Tongue (tissue), 1 donor: ENCODE measurements at regions not wholly inside any gene's neighbourhood (a gene's known extent, or its start where the extent isn't known, plus 50 kb on each side); places are given as distances from the start of the nearest gene placed in this dataset.
"Not testable (repeated sequence)": the region's sequence is repeated elsewhere in the genome, so short reads cannot be mapped to it uniquely, and the experiment has no call there.

Experiments
- DNase-seq: peaks from one replicate; pipeline ENCODE4 v3.0.0-alpha.2; 2015

DNA sequence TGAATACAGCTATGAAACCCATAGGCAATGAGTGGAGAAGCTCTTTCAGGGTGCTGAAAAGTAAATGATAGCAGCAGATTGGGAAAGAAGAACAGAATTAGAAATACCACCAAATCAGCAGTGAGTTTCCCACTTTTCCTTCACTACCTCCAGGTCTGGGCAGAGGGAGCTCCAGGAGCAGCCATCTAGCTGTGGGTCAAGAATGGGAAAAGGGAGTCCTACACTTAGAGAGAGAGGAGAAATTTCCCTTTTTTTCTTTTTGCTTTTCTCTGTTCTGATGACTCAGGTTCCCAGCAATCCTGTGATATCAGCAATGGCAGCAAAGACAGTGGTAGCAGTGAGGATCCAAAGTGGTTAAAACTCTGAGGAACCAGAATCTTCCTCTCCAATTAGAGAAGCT lies 263.9 kb downstream of the NXPE2 start:
- DNase-seq = no peak

DNA sequence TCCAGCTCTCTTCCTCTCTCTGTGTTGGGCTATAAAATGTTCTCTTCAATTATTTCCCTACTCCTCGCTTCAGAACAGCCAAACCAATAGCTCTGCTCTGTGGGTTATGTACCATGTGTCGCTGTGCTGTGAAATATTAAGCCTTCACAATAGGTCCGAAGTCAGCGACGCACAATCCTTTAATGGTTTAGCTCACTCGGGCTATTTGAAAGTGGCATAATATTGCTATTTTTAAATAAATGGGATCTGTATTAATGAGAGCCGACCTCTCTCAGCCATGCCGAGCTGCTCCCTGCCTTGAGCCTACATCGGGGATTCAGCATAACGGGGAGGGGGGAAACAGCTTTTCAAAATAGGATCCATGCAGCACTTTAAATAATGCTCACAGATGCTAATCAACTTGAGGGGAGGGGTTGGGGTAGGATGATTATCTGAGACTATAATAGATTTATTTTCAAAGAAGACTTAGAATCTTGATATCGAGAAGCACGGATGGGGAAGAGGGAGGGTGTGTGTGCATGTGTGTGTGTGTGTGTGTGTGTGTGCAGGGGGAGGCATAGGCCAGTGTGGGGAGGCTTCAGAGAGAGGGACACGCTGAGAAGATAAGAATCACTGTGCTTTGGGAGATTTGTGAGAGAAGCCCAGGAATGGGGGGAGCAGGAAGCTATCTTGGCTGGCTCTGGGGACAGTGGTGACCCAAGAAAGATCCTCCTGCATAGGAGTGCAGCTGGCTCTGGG lies 271.5 kb downstream of the NXPE2 start:
- no peak for DNase-seq

DNA sequence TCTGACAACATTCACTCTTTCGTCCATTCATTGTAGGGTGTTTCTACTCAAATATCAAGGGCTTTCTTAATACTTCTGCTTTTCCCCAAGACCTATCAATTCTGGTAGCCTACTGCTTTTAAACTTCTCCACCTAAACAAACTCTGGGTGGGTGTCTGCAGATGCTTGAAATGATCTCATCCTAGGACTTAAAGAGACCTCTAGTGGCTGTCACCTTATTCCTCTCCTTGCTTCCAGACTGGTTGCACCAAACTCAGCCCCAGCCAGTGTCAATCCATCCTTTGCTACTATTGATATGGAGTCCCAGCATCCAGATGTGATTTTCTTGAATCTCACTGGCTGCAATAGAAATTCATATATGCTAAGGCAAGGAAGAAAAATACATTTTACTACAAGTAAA lies 274.7 kb downstream of the NXPE2 start:
- peak; percentile 8 for DNase-seq

- no peak for DNase-seq
Observed at GRCh38 chr11:114955923-114956322, 277.6 kb downstream of the NXPE2 start.

DNA sequence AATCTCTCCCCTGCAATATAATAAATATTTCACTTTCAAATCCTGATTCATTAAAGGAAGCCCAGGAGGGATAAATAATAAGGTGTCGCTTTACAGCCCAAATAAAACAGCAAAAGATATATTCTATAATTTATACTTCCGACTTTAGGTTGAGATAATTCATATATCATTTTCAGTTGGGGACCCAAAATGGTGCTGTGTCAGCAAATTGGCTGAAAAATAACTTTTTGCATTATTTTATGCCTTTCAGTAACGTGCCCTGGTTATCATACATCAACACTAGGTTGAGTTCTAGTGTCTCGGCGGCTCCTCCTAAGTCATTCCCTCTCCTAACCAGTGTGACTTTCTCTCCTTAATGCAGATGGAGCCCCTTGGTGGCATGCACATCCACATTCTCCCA lies 278.2 kb downstream of the NXPE2 start:
- no peak for DNase-seq

DNA sequence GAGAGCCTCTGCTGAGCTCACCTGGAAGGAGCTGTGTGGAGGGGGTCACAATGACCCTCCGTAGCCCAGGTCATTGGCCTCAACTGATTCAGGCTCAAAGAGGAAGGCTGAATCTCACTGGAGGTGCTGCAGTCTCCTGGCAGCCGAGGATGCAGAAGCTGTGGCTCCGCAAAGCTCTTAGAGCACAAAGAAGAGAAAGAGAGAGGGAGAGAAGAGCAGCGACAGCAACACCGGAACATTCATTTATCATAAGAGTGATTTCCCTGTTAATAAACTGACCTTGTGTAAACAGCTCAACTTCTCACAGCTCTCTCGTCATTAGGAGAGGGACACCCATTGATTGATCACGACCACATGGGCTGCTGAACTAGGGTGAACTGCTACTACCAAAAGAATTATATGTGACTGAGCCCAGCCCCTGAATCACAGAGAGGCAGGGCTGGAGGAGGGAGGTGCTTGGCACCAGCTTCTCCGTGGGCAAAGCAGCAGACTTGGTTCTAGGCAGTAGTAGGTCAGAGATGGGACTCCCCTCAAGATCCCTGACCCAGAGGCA lies 281.7 kb downstream of the NXPE2 start:
- no peak for DNase-seq

- not testable (repeated sequence) for DNase-seq
Observed at GRCh38 chr11:114960819-114961218, 282.5 kb downstream of the NXPE2 start.

GRCh38 chr11:114964676-114965214 lies 286.4 kb downstream of the NXPE2 start:
- DNase-seq = peak; percentile 3

- no peak for DNase-seq
Observed at GRCh38 chr11:114970927-114971645, 292.8 kb downstream of the NXPE2 start.

DNA sequence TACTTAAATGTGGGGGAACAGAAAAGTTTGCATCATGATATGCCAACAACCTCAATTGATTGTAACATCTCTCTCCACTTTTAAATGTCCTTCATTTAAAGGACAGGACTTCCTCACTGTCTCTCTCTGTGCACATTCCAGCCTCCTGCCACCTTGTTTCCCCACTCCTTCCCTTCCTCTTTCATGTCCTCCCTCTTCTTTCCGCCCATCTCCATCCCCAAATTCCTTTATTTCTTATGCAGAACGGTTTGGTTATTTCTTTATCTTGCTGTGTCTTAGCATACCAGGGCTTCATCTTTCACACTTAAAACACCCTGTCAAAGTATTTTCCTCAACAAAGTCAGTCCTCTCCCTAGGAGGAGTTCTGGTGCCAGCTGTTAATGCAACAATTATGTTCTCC lies 293.8 kb downstream of the NXPE2 start:
- DNase-seq = no peak

DNA sequence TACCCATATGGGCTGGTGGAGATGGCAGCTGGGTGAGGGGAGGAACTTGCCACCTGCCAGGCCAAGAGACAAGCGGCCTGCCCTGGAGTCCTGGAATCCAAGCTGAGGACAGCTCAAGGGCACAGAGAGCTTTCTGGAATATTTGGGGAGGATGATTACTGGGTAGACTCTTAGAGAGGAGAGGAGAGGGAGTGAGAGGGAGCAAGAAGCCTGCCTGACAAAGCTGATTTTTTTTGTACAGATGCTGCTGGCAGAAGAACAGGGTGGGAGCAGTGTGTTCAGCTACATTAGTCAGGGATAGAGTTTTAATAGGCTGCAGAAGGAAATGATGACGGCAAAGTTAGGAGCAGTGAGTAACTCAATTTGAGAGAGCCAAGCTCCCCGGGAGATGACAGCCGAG lies 299.3 kb downstream of the NXPE2 start:
- DNase-seq = peak; percentile 78

GRCh38 chr11:114982141-114982540 lies 303.8 kb downstream of the NXPE2 start:
- no peak for DNase-seq

GRCh38 chr11:114984611-114985163 lies 306.4 kb downstream of the NXPE2 start:
- DNase-seq = no peak

GRCh38 chr11:114986365-114986764 lies 308.0 kb downstream of the NXPE2 start:
- DNase-seq = no peak

GRCh38 chr11:114987186-114987760 lies 308.9 kb downstream of the NXPE2 start:
- peak; percentile 7 for DNase-seq

DNA sequence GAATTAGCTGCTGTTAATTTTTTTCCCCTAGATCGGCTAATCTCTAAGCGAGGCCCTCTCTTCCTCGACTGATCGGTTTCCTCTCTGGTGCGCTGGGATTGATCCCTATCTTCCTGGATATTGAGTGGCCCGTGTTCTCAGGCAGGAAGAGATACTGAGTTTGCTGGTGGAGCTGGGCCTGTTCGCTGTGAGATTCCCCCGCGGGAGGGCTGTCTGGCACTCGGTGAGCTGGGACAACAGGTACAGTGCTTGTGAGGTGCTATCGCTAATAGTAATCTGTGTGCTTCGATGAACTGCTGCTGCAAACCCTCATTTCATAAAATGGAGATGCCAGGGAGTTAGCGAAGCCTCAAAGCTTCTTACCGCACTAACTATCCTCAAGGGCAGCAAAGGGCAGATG lies 310.3 kb downstream of the NXPE2 start:
- DNase-seq = no peak

DNA sequence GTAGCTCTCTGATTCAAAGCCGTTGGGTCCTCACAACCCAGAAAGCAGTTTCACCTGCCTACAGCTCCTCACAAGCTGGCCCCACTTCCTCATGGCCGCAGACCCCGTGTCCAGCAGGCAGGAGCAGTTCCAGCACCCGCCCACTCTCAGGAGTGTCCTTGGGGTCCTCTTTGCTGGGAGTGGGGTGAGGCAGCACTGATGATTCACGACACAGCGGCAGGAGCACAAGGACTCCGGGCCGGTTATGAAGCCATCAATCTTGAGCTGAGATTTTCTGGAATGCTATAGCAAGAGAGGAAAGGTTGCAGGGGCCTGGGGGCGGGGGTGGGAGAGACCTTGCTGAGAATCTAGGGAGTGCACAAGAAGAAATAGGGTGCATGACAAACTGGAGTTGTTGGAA lies 311.2 kb downstream of the NXPE2 start:
- DNase-seq = no peak

DNA sequence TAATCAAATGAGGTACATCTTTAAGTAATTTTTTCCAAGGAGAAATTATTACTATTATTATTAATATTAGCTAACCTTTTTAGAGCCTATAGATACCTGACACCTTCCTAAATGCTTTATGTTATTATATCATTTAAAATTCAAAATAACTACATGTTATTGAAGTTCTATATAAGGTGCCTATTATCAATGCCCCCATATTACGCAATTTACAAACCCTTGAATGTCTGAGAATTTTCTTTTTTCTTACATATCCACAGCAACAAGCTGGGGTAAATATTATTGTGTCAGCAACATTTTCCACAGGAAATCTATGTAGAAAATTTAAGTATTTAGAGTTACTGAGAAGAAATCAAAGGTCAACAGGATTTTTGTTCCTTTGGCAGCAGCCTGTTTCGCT lies 327.3 kb downstream of the NXPE2 start:
- no peak for DNase-seq

DNA sequence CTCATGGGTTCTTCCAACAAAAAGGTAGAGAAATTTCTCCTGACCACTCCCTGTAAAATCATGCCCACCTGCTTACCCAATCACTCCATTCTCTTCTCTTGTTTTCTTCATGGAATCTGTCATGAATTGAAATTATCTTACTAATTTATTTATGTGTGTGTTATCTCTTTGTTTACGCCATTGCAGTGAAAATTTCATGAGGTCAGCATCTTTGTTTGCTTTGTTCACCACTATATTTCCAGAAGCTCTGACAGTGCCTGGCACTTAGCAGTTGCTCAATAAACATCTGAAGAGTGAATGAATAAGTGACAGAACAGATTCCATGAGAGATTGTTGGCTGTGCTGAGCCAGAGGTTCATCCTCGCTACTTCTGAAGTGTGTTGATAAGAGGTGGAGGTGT lies 329.5 kb downstream of the NXPE2 start:
- no peak for DNase-seq

GRCh38 chr11:115008799-115009198 lies 330.5 kb downstream of the NXPE2 start:
- no peak for DNase-seq

DNA sequence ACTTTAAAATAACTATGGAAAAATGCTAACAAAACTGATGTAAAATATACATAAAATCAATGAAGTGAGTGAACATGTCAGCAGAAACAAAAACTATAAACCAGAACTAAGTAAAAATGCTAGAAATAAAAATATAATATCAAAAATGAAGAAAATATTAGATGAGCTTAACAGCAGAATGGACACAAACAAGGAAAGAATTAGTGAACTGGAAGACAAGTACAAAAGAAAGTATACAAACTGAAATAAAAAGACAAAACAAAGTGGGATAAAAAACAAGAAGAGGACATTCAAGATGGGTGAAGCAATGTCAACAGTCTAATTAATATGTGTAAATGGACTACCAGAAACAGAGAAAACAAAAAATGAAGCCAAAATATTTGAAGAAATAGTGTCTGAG lies 339.2 kb downstream of the NXPE2 start:
- DNase-seq = no peak

GRCh38 chr11:115030166-115030565 lies 351.8 kb downstream of the NXPE2 start:
- DNase-seq = no peak
